LNCaP clone FGC (cell line): ENCODE measurements at regions not wholly inside any gene's neighbourhood (a gene's known extent, or its start where the extent isn't known, plus 50 kb on each side); places are given as distances from the start of the nearest gene placed in this dataset.

Source experiments
- DNase-seq: peaks from one replicate; pipeline ENCODE4 v3.0.0-alpha.2; 2011; ENCODE audit warnings: low read depth
- H3K4me3 ChIP-seq: 2 replicates; pipeline ENCODE4 v1.5.1; 2011; ENCODE audit warnings: mild to moderate bottlenecking, low read depth, low read length, control low read depth
- CTCF ChIP-seq: IDR thresholded peaks from 2 replicates; pipeline ENCODE4 v1.5.1; 2012; ENCODE audit warnings: mild to moderate bottlenecking; ENCODE audit not compliant: control insufficient read depth, insufficient read depth; ENCODE audit errors: extremely low read depth

GRCh38 chr3:194197981-194198695, 62.2 kb downstream of the HES1 start:
- no peak for DNase-seq
- no peak for TF ChIP-seq CTCF
- H3K4me3 ChIP-seq: no peak overlapping the region

- no peak for DNase-seq
- H3K4me3 ChIP-seq: no peak overlapping the region
- TF ChIP-seq CTCF: no peak
Measured at GRCh38 chr3:194198938-194199337, 63.0 kb downstream of the HES1 start.

- H3K4me3 ChIP-seq: no peak overlapping the region
- TF ChIP-seq CTCF: no peak
- no peak for DNase-seq
Measured at GRCh38 chr3:194200422-194201081, 64.6 kb downstream of the HES1 start.

- DNase-seq: no peak
- no peak for TF ChIP-seq CTCF
- H3K4me3 ChIP-seq: no peak overlapping the region
Measured at GRCh38 chr3:194201953-194202666, 66.2 kb downstream of the HES1 start.

- no peak for TF ChIP-seq CTCF
- H3K4me3 ChIP-seq: no peak overlapping the region
- no peak for DNase-seq
Measured at GRCh38 chr3:194203482-194204041, 67.6 kb downstream of the HES1 start.

GRCh38 chr3:194204042-194204987, 68.4 kb downstream of the HES1 start:
- DNase-seq: no peak
- no peak overlapping the region for H3K4me3 ChIP-seq
- TF ChIP-seq CTCF: no peak
